Nephron (organoid): ENCODE measurements at regions not wholly inside any gene's neighbourhood (a gene's known extent, or its start where the extent isn't known, plus 50 kb on each side); places are given as distances from the start of the nearest gene placed in this dataset.

Experiments used
- H3K27ac Mint-ChIP-seq, 3 experiments: 2 replicates each; pipeline ENCODE4 v1.8.0; 2020; ENCODE audit warnings: mixed read lengths in 3 of 3, mild to moderate bottlenecking in 2 of 3, moderate library complexity in 1 of 3
- H3K27me3 Mint-ChIP-seq: 2 replicates; pipeline ENCODE4 v1.8.0; 2021; ENCODE audit warnings: low read depth, mild to moderate bottlenecking, moderate library complexity, mixed read lengths
- H3K36me3 Mint-ChIP-seq: 2 replicates; pipeline ENCODE4 v1.8.0; 2020; ENCODE audit warnings: low read depth, mixed read lengths
- H3K4me1 Mint-ChIP-seq: 2 replicates; pipeline ENCODE4 v1.8.0; 2020; ENCODE audit warnings: mixed read lengths
- H3K4me3 Mint-ChIP-seq, 3 experiments: 2 replicates each; pipeline ENCODE4 v1.8.0; 2020; ENCODE audit warnings: mild to moderate bottlenecking in 3 of 3, mixed read lengths in 3 of 3, moderate library complexity in 2 of 3
- H3K9me3 Mint-ChIP-seq: 2 replicates; pipeline ENCODE4 v1.8.0; 2020; ENCODE audit warnings: mixed read lengths
- TF ChIP-seq, protein P1 (sequence below), 3 experiments: fragments of 200-600 bp; sonication (generic); IDR thresholded peaks; one replicate each; pipeline ENCODE4 v1.5.0; 2021; ENCODE audit warnings: antibody characterized with exemption in 3 of 3; ENCODE audit not compliant: unreplicated experiment in 3 of 3

DNA sequence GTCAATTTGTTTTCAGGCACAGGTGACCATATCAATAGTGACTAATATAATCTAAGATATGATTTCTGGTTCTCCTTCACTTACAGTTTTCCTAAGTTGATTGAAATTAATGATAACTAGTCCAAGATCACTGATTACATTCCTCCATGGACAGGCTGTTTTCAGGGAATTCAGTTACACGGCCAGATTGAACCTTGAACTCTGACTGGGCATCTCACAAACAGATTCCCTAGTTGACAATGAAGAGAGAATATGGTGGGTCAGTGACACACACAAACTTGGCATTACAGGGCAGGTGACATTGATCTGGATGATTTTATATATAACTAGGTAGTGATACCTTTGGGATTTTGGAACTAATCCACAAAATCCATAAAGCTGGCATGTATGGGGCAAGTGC lies 110.2 kb upstream of the EGR2 start:
- H3K27ac Mint-ChIP-seq = no peak overlapping the region

DNA sequence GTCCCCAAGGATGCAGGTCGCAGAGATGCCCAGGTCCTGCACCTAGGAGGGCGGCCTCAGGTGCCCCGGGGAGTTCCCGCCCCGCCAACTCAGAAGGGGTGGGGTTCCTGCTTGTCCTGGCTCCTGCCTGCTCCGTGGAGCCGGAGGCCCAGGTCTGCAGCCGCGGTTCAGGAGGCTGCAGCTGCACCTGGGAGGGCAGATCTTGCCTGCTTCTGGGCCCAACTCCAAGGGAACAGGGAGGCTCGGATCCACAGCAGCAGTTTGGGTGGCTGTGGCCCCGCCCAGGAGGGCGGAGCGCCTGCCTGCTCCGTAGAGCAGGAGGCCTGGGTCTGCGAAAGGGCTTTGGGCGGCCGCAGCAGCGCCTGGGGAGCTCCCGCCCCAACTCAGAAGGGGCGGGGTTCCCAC lies 108.2 kb upstream of the EGR2 start:
- no peak overlapping the region for H3K27ac Mint-ChIP-seq
- no peaks in the 10 kb centered on the region for H3K36me3 Mint-ChIP-seq
- peaks cover 7% of the 10 kb centered on the region for H3K9me3 Mint-ChIP-seq
- peaks cover 4% of the 10 kb centered on the region for H3K27me3 Mint-ChIP-seq
- TF ChIP-seq, protein P1, sequence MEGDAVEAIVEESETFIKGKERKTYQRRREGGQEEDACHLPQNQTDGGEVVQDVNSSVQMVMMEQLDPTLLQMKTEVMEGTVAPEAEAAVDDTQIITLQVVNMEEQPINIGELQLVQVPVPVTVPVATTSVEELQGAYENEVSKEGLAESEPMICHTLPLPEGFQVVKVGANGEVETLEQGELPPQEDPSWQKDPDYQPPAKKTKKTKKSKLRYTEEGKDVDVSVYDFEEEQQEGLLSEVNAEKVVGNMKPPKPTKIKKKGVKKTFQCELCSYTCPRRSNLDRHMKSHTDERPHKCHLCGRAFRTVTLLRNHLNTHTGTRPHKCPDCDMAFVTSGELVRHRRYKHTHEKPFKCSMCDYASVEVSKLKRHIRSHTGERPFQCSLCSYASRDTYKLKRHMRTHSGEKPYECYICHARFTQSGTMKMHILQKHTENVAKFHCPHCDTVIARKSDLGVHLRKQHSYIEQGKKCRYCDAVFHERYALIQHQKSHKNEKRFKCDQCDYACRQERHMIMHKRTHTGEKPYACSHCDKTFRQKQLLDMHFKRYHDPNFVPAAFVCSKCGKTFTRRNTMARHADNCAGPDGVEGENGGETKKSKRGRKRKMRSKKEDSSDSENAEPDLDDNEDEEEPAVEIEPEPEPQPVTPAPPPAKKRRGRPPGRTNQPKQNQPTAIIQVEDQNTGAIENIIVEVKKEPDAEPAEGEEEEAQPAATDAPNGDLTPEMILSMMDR (IDR thresholded peaks at IDR 0.05; ENCODE audit: unreplicated experiment in 3 of 3) = no peak
- no peaks in the 10 kb centered on the region for H3K4me1 Mint-ChIP-seq
- H3K4me3 Mint-ChIP-seq = no peak overlapping the region

More for the DNA sequence above, 110.2 kb upstream of the EGR2 start:
- Mint-ChIP-seq H3K36me3 (no peaks in the 10 kb centered on the region), H3K9me3 (peaks cover 7% of the 10 kb centered on the region), H3K4me3 (no peak overlapping the region), H3K4me1 (no peaks in the 10 kb centered on the region), H3K27me3 (peaks cover 4% of the 10 kb centered on the region)
- TF ChIP-seq, protein P1 (IDR thresholded peaks at IDR 0.05; ENCODE audit: unreplicated experiment in 3 of 3) = no peak

DNA sequence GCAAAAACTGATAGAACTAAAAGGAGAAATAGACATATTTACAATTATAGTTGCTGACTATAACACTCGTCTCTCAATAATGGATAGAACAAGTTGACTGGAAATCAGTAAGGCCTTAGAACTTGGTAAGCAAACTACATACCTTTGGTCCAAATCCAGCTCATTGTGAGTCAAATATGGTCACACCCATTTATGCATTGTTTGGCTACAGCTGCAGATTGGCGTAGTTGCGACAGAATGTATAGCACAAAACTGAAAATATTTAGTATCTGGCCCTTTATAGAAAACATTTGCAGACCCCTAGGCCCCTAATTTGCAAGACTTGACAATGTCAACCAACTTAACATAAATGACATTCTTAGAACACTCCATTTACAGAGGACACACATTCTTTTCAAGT lies 103.6 kb upstream of the EGR2 start:
- no peaks in the 10 kb centered on the region for H3K36me3 Mint-ChIP-seq
- no peaks in the 10 kb centered on the region for H3K9me3 Mint-ChIP-seq
- no peaks in the 10 kb centered on the region for H3K4me1 Mint-ChIP-seq
- no peak overlapping the region for H3K4me3 Mint-ChIP-seq
- no peak overlapping the region for H3K27ac Mint-ChIP-seq
- peaks cover 4% of the 10 kb centered on the region for H3K27me3 Mint-ChIP-seq
- TF ChIP-seq, protein P1 (IDR thresholded peaks at IDR 0.05; ENCODE audit: unreplicated experiment in 3 of 3) = no peak

DNA sequence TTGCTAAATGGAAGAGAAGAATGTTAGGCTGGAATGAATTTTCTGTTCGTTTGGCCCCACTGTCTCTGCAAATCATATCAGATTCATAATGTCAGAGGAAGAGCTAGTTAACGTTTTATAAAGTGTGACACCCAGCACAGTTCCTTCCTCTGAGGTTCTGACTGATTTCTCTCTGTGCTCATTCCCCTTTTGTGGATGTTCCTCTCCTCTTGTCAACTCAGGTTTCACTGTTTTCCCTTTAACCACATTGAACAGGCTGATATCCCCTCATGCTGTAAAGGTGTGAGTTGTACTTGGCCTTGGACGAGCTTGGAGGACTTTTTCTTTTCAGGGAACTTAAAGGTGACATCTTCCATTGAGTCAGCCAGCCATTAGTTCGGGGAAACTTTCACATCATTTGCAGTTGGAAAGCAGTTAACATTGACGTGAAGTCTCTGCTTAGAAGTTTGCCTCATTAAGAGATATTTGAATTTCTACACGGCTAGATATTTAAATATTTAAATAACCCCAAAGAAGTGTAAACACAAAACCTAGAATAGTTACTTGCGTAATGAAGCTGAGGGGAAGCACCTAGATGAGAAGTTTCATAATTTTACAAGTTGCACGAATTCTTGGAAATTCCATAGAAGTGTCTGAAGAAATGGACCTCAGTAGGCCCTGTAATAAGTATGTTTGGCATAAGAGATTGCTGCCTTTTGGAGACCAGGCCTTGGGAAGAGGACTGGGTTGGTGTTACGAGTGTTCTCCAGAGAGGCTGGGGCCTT lies 101.5 kb upstream of the EGR2 start:
- no peaks in the 10 kb centered on the region for H3K36me3 Mint-ChIP-seq
- no peak overlapping the region for H3K27ac Mint-ChIP-seq
- H3K9me3 Mint-ChIP-seq = no peaks in the 10 kb centered on the region

DNA sequence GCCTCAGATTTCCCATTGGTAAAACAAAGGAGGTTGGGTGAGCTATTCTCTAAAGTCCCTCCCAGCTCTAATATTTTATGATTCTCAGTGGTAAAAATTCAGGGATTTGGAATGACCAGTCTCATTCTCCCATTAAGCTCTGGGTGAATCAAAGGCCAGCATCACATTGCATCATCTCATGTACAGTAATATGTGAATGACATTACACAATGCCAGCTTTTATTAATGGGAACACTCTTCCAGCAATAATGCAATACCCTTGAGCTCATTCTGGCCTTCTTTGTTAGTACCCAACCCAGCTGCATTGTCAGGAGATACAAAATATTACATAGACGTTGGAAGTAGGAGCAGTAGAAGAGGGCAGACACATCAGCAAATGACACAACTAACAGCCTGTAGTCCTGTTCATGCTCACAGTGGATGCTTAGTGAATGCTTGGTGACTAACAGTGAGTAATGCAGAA lies 100.0 kb upstream of the EGR2 start:
- H3K27ac Mint-ChIP-seq = no peak overlapping the region
- no peaks in the 10 kb centered on the region for H3K9me3 Mint-ChIP-seq
- no peaks in the 10 kb centered on the region for H3K36me3 Mint-ChIP-seq
- peaks cover 6% of the 10 kb centered on the region for H3K4me1 Mint-ChIP-seq
- TF ChIP-seq, protein P1 (IDR thresholded peaks at IDR 0.05; ENCODE audit: unreplicated experiment in 3 of 3) = no peak
- no peak overlapping the region for H3K4me3 Mint-ChIP-seq
- no peaks in the 10 kb centered on the region for H3K27me3 Mint-ChIP-seq

More for the DNA sequence above, 101.5 kb upstream of the EGR2 start:
- Mint-ChIP-seq H3K27me3 (peaks cover 2% of the 10 kb centered on the region), H3K4me1 (no peaks in the 10 kb centered on the region), H3K4me3 (no peak overlapping the region)
- TF ChIP-seq, protein P1 (IDR thresholded peaks at IDR 0.05; ENCODE audit: unreplicated experiment in 3 of 3) = no peak

DNA sequence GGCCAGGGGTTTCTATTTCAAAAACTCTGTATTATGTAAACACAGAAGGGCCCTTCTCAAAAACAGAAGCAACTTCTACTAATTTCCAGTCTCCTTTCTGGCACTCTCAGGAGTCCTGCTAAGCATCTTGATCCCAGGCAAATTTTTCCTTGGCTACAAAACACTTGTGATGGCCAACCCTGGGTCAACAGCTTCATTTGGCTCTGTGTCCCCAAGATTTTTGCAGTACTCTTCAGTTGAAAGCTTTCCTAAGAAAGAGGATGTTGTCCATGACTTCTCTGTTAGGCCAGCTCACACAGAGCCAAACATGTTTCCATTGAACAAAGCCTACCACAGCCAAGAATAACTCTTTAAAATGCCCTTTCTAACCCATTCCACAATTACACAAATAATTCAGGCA lies 99.0 kb upstream of the EGR2 start:
- no peak overlapping the region for H3K27ac Mint-ChIP-seq

More for the DNA sequence above, 99.0 kb upstream of the EGR2 start:
- H3K4me1 Mint-ChIP-seq = peaks cover 6% of the 10 kb centered on the region
- no peak overlapping the region for H3K4me3 Mint-ChIP-seq
- H3K9me3 Mint-ChIP-seq = no peaks in the 10 kb centered on the region
- H3K36me3 Mint-ChIP-seq = no peaks in the 10 kb centered on the region
- H3K27me3 Mint-ChIP-seq = no peaks in the 10 kb centered on the region
- TF ChIP-seq, protein P1 (IDR thresholded peaks at IDR 0.05; ENCODE audit: unreplicated experiment in 3 of 3) = no peak
